ENCODE measurements at regions not wholly inside any gene's neighbourhood (a gene's known extent, or its start where the extent isn't known, plus 50 kb on each side); places are given as distances from the start of the nearest gene placed in this dataset.

- DNase-seq: no peak
These were observed 931.0 kb upstream of the LRRTM1 start for GRCh38 chr2:81235601-81236000.

- DNase-seq: no peak
These were observed 930.2 kb upstream of the LRRTM1 start for GRCh38 chr2:81234711-81235110.

GRCh38 chr2:81225756-81226155, 921.2 kb upstream of the LRRTM1 start:
- no peak for DNase-seq

GRCh38 chr2:81213598-81213997, 909.0 kb upstream of the LRRTM1 start:
- no peak for DNase-seq

- DNase-seq: no peak
These were observed 901.7 kb upstream of the LRRTM1 start for GRCh38 chr2:81206216-81206615.

- no peak for DNase-seq
These were observed 892.5 kb upstream of the LRRTM1 start for GRCh38 chr2:81196933-81197628.

GRCh38 chr2:81196383-81196851, 891.9 kb upstream of the LRRTM1 start:
- no peak for DNase-seq

GRCh38 chr2:81195774-81196382, 891.3 kb upstream of the LRRTM1 start:
- DNase-seq: no peak

GRCh38 chr2:81195017-81195773, 890.6 kb upstream of the LRRTM1 start:
- no peak for DNase-seq

GRCh38 chr2:81194581-81194980, 890.0 kb upstream of the LRRTM1 start:
- no peak for DNase-seq

- DNase-seq: no peak
These were observed 889.6 kb upstream of the LRRTM1 start for GRCh38 chr2:81194176-81194575.

- no peak for DNase-seq
These were observed 877.3 kb upstream of the LRRTM1 start for GRCh38 chr2:81181845-81182244.

- no peak for DNase-seq
These were observed 866.9 kb upstream of the LRRTM1 start for GRCh38 chr2:81171447-81171846.

- no peak for DNase-seq
These were observed 859.0 kb upstream of the LRRTM1 start for GRCh38 chr2:81163583-81163982.

GRCh38 chr2:81158505-81158904, 854.0 kb upstream of the LRRTM1 start:
- DNase-seq: no peak

- DNase-seq: no peak
These were observed 843.8 kb upstream of the LRRTM1 start for GRCh38 chr2:81148323-81148722.

- no peak for DNase-seq
These were observed 831.7 kb upstream of the LRRTM1 start for GRCh38 chr2:81136296-81136695.

- DNase-seq: no peak
These were observed 792.8 kb upstream of the LRRTM1 start for GRCh38 chr2:81097361-81097760.

- no peak for DNase-seq
These were observed 788.5 kb upstream of the LRRTM1 start for GRCh38 chr2:81093031-81093430.

GRCh38 chr2:81087646-81088045, 783.1 kb upstream of the LRRTM1 start:
- DNase-seq: no peak

GRCh38 chr2:81084101-81084500, 779.5 kb upstream of the LRRTM1 start:
- no peak for DNase-seq

- DNase-seq: no peak
These were observed 774.1 kb upstream of the LRRTM1 start for GRCh38 chr2:81078631-81079030.

- no peak for DNase-seq
These were observed 773.5 kb upstream of the LRRTM1 start for GRCh38 chr2:81078102-81078501.

- DNase-seq: no peak
These were observed 772.8 kb upstream of the LRRTM1 start for GRCh38 chr2:81077396-81077795.

Measured in KG1 (cell line).